ENCODE measurements at regions not wholly inside any gene's neighbourhood (a gene's known extent, or its start where the extent isn't known, plus 50 kb on each side); places are given as distances from the start of the nearest gene placed in this dataset.
"Not testable (repeated sequence)": the region's sequence is repeated elsewhere in the genome, so short reads cannot be mapped to it uniquely, and the experiment has no call there.

- Mint-ChIP-seq H3K4me1 (no peaks in the 10 kb centered on the region), H3K36me3 (no peaks in the 10 kb centered on the region), H3K27me3 (no peaks in the 10 kb centered on the region), H3K27ac (no peak overlapping the region), H3K4me3 (no peak overlapping the region), H3K9me3 (no peaks in the 10 kb centered on the region)
- Histone ChIP-seq H3K9me3 (ENCODE audit: low read length) (no peaks in the 10 kb centered on the region), H3K36me3 (ENCODE audit: insufficient read depth, low read length) (no peaks in the 10 kb centered on the region), H3K4me3 (ENCODE audit: low read length) (no peak overlapping the region), H3K4me1 (ENCODE audit: insufficient read depth, low read length) (no peaks in the 10 kb centered on the region), H3K27ac (ENCODE audit: low read depth, low read length) (no peak overlapping the region), H3K27me3 (ENCODE audit: insufficient read depth, low read length, poor library complexity, severe bottlenecking) (no peaks in the 10 kb centered on the region)
- no peak for DNase-seq
- ChIA-PET POLR2A (no interaction called here), CTCF (no interaction called here)
Measured at GRCh38 chr5:101643794-101644193, 652.3 kb downstream of the SLCO4C1 start.

GRCh38 chr5:101637599-101637998, 658.5 kb downstream of the SLCO4C1 start:
- Histone ChIP-seq H3K4me1 (ENCODE audit: insufficient read depth, low read length) (no peaks in the 10 kb centered on the region), H3K36me3 (ENCODE audit: insufficient read depth, low read length) (no peaks in the 10 kb centered on the region), H3K27ac (ENCODE audit: low read depth, low read length) (no peak overlapping the region), H3K27me3 (ENCODE audit: insufficient read depth, low read length, poor library complexity, severe bottlenecking) (no peaks in the 10 kb centered on the region), H3K4me3 (ENCODE audit: low read length) (no peak overlapping the region), H3K9me3 (ENCODE audit: low read length) (no peaks in the 10 kb centered on the region)
- CTCF ChIA-PET: no interaction called here
- POLR2A ChIA-PET: no interaction called here
- DNase-seq: no peak
- Mint-ChIP-seq H3K36me3 (no peaks in the 10 kb centered on the region), H3K27me3 (no peaks in the 10 kb centered on the region), H3K27ac (no peak overlapping the region), H3K4me3 (no peak overlapping the region), H3K9me3 (no peaks in the 10 kb centered on the region), H3K4me1 (no peaks in the 10 kb centered on the region)

GRCh38 chr5:101627770-101628169, 668.3 kb downstream of the SLCO4C1 start:
- POLR2A ChIA-PET; H3K27me3 ChIP-seq (ENCODE audit: insufficient read depth, low read length, poor library complexity, severe bottlenecking); H3K27ac Mint-ChIP-seq; H3K27ac ChIP-seq (ENCODE audit: low read depth, low read length); H3K4me1 ChIP-seq (ENCODE audit: insufficient read depth, low read length); H3K36me3 ChIP-seq (ENCODE audit: insufficient read depth, low read length); H3K4me1 Mint-ChIP-seq; DNase-seq; CTCF ChIA-PET; H3K9me3 Mint-ChIP-seq; H3K36me3 Mint-ChIP-seq; H3K9me3 ChIP-seq (ENCODE audit: low read length); H3K27me3 Mint-ChIP-seq; H3K4me3 ChIP-seq (ENCODE audit: low read length); H3K4me3 Mint-ChIP-seq: not testable (repeated sequence)

- Histone ChIP-seq H3K4me3 (ENCODE audit: low read length) (no peak overlapping the region), H3K27me3 (ENCODE audit: insufficient read depth, low read length, poor library complexity, severe bottlenecking) (no peaks in the 10 kb centered on the region), H3K4me1 (ENCODE audit: insufficient read depth, low read length) (no peaks in the 10 kb centered on the region), H3K27ac (ENCODE audit: low read depth, low read length) (no peak overlapping the region), H3K36me3 (ENCODE audit: insufficient read depth, low read length) (no peaks in the 10 kb centered on the region), H3K9me3 (ENCODE audit: low read length) (no peaks in the 10 kb centered on the region)
- Mint-ChIP-seq H3K36me3 (no peaks in the 10 kb centered on the region), H3K4me1 (no peaks in the 10 kb centered on the region), H3K9me3 (peaks cover 0 to 6% (median 0%) of the 10 kb centered on the region in 5 donors), H3K4me3 (no peak overlapping the region), H3K27ac (no peak overlapping the region), H3K27me3 (no peaks in the 10 kb centered on the region)
- ChIA-PET POLR2A (no interaction called here), CTCF (no interaction called here)
- no peak for DNase-seq
Measured at GRCh38 chr5:101626572-101626971, 669.5 kb downstream of the SLCO4C1 start.

- H3K36me3 Mint-ChIP-seq: no peaks in the 10 kb centered on the region
- peak in 1 of 5 donors; percentile 38 for DNase-seq
- no peaks in the 10 kb centered on the region for H3K4me1 ChIP-seq (ENCODE audit: insufficient read depth, low read length)
- no peak overlapping the region for H3K4me3 Mint-ChIP-seq
- H3K4me1 Mint-ChIP-seq: no peaks in the 10 kb centered on the region
- ChIA-PET POLR2A (no interaction called here), CTCF (interaction anchor here (1.0 kb wide), 1 partner anchor 12 kb away, joined by 3 read pairs; no protein-coding TSS in a partner anchor)
- no peaks in the 10 kb centered on the region for H3K27me3 ChIP-seq (ENCODE audit: insufficient read depth, low read length, poor library complexity, severe bottlenecking)
- no peaks in the 10 kb centered on the region for H3K9me3 ChIP-seq (ENCODE audit: low read length)
- H3K9me3 Mint-ChIP-seq: no peaks in the 10 kb centered on the region
- H3K27me3 Mint-ChIP-seq: no peaks in the 10 kb centered on the region
- no peak overlapping the region for H3K27ac Mint-ChIP-seq
- no peaks in the 10 kb centered on the region for H3K36me3 ChIP-seq (ENCODE audit: insufficient read depth, low read length)
- H3K27ac ChIP-seq (ENCODE audit: low read depth, low read length): no peak overlapping the region
- H3K4me3 ChIP-seq (ENCODE audit: low read length): no peak overlapping the region
Measured at GRCh38 chr5:101611039-101611438, 685.0 kb downstream of the SLCO4C1 start.

- no peaks in the 10 kb centered on the region for H3K4me1 ChIP-seq (ENCODE audit: insufficient read depth, low read length)
- H3K27me3 ChIP-seq (ENCODE audit: insufficient read depth, low read length, poor library complexity, severe bottlenecking): no peaks in the 10 kb centered on the region
- no peaks in the 10 kb centered on the region for H3K9me3 Mint-ChIP-seq
- POLR2A ChIA-PET: no interaction called here
- no peaks in the 10 kb centered on the region for H3K4me1 Mint-ChIP-seq
- H3K27ac ChIP-seq (ENCODE audit: low read depth, low read length): no peak overlapping the region
- H3K9me3 ChIP-seq (ENCODE audit: low read length): no peaks in the 10 kb centered on the region
- no peaks in the 10 kb centered on the region for H3K27me3 Mint-ChIP-seq
- H3K4me3 ChIP-seq (ENCODE audit: low read length): no peak overlapping the region
- H3K27ac Mint-ChIP-seq: no peak overlapping the region
- no peak for DNase-seq
- no peaks in the 10 kb centered on the region for H3K36me3 Mint-ChIP-seq
- CTCF ChIA-PET: no interaction called here
- no peaks in the 10 kb centered on the region for H3K36me3 ChIP-seq (ENCODE audit: insufficient read depth, low read length)
- no peak overlapping the region for H3K4me3 Mint-ChIP-seq
Measured at GRCh38 chr5:101608322-101608721, 687.8 kb downstream of the SLCO4C1 start.

GRCh38 chr5:101605700-101606099, 690.4 kb downstream of the SLCO4C1 start:
- H3K4me1 Mint-ChIP-seq: no peaks in the 10 kb centered on the region

GRCh38 chr5:101600614-101601013, 695.5 kb downstream of the SLCO4C1 start:
- H3K27me3 ChIP-seq (ENCODE audit: insufficient read depth, low read length, poor library complexity, severe bottlenecking): no peaks in the 10 kb centered on the region
- no peaks in the 10 kb centered on the region for H3K4me1 ChIP-seq (ENCODE audit: insufficient read depth, low read length)
- Mint-ChIP-seq H3K9me3 (peaks cover 5 to 15% (median 8%) of the 10 kb centered on the region in 5 donors), H3K27me3 (peaks cover 0 to 1% of the 10 kb centered on the region in 2 donors), H3K4me3 (no peak overlapping the region), H3K4me1 (no peaks in the 10 kb centered on the region), H3K27ac (no peak overlapping the region), H3K36me3 (no peaks in the 10 kb centered on the region)
- no peaks in the 10 kb centered on the region for H3K9me3 ChIP-seq (ENCODE audit: low read length)
- H3K4me3 ChIP-seq (ENCODE audit: low read length): no peak overlapping the region
- ChIA-PET POLR2A (no interaction called here), CTCF (no interaction called here)
- H3K27ac ChIP-seq (ENCODE audit: low read depth, low read length): no peak overlapping the region
- H3K36me3 ChIP-seq (ENCODE audit: insufficient read depth, low read length): no peaks in the 10 kb centered on the region
- no peak for DNase-seq

More at GRCh38 chr5:101605700-101606099, 690.4 kb downstream of the SLCO4C1 start:
- ChIA-PET POLR2A (no interaction called here), CTCF (no interaction called here)
- Mint-ChIP-seq H3K4me3 (no peak overlapping the region), H3K27me3 (no peaks in the 10 kb centered on the region), H3K36me3 (no peaks in the 10 kb centered on the region), H3K27ac (no peak overlapping the region), H3K9me3 (peaks cover 0 to 2% (median 0%) of the 10 kb centered on the region in 5 donors)
- H3K36me3 ChIP-seq (ENCODE audit: insufficient read depth, low read length): no peaks in the 10 kb centered on the region
- H3K4me3 ChIP-seq (ENCODE audit: low read length): no peak overlapping the region
- DNase-seq: no peak
- H3K4me1 ChIP-seq (ENCODE audit: insufficient read depth, low read length): no peaks in the 10 kb centered on the region
- H3K27ac ChIP-seq (ENCODE audit: low read depth, low read length): no peak overlapping the region
- no peaks in the 10 kb centered on the region for H3K27me3 ChIP-seq (ENCODE audit: insufficient read depth, low read length, poor library complexity, severe bottlenecking)
- H3K9me3 ChIP-seq (ENCODE audit: low read length): no peaks in the 10 kb centered on the region

- H3K27me3 ChIP-seq (ENCODE audit: insufficient read depth, low read length, poor library complexity, severe bottlenecking): no peaks in the 10 kb centered on the region
- H3K9me3 ChIP-seq (ENCODE audit: low read length): no peaks in the 10 kb centered on the region
- CTCF ChIA-PET: no interaction called here
- no peak overlapping the region for H3K4me3 ChIP-seq (ENCODE audit: low read length)
- peaks cover 1 to 7% (median 3%) of the 10 kb centered on the region in 5 donors for H3K9me3 Mint-ChIP-seq
- H3K4me1 ChIP-seq (ENCODE audit: insufficient read depth, low read length): no peaks in the 10 kb centered on the region
- no peak overlapping the region for H3K27ac Mint-ChIP-seq
- no peak for DNase-seq
- POLR2A ChIA-PET: no interaction called here
- no peaks in the 10 kb centered on the region for H3K36me3 Mint-ChIP-seq
- no peaks in the 10 kb centered on the region for H3K36me3 ChIP-seq (ENCODE audit: insufficient read depth, low read length)
- H3K27ac ChIP-seq (ENCODE audit: low read depth, low read length): no peak overlapping the region
- no peak overlapping the region for H3K4me3 Mint-ChIP-seq
- H3K4me1 Mint-ChIP-seq: no peaks in the 10 kb centered on the region
- H3K27me3 Mint-ChIP-seq: peaks cover 0 to 2% of the 10 kb centered on the region in 2 donors
Measured at GRCh38 chr5:101590384-101590783, 687.3 kb upstream of the ST8SIA4 start.

Measured in CD8-positive, alpha-beta memory T cell (primary cell).